ENCODE measurements at regions not wholly inside any gene's neighbourhood (a gene's known extent, or its start where the extent isn't known, plus 50 kb on each side); places are given as distances from the start of the nearest gene placed in this dataset.

GRCh38 chr6:118371955-118372354, 176.1 kb upstream of the PLN start:
- H3K14ac ChIP-seq (ENCODE audit: insufficient read depth, low read length), result no peak overlapping the region
- no peak overlapping the region for H3T11ph ChIP-seq (ENCODE audit: low read length)
- H3K79me2 ChIP-seq (ENCODE audit: insufficient read depth, low read length), result no peaks in the 10 kb centered on the region
- H3K4me2 ChIP-seq (ENCODE audit: insufficient read depth, insufficient read length, low read length), result no peak overlapping the region
- no peaks in the 10 kb centered on the region for H3K27me3 ChIP-seq (ENCODE audit: insufficient read depth, low read length)
- no peak for DNase-seq
- no peak overlapping the region for H3K4ac ChIP-seq (ENCODE audit: low read depth, low read length)
- no peak for TF ChIP-seq CTCF (conservative IDR thresholded peaks at IDR 0.05)
- H3K4me3 Mint-ChIP-seq, result no peak overlapping the region
- H3K79me1 ChIP-seq (ENCODE audit: insufficient read depth, low read depth, low read length, poor library complexity, severe bottlenecking), result no peaks in the 10 kb centered on the region
- H2AFZ ChIP-seq (ENCODE audit: low read length), result no peak overlapping the region
- H4K8ac ChIP-seq (replicated peaks; ENCODE audit: insufficient read length, low read depth, low read length), result no peak overlapping the region
- H4K20me1 ChIP-seq (ENCODE audit: control insufficient read depth, insufficient read depth, insufficient read length), result no peaks in the 10 kb centered on the region
- H3K27me3 Mint-ChIP-seq (ENCODE audit: low read depth), result no peaks in the 10 kb centered on the region; the same call in 1 of the 2 replicates
- WGBS (ENCODE audit: extremely low coverage, insufficient read length, low lambda C conversion rate), result no CpG with 5 or more reads among the region's 1 CpG
- no peak overlapping the region for H2BK5ac ChIP-seq (ENCODE audit: insufficient read length, low read length)
- peaks cover 1 to 2% of the 10 kb centered on the region in 2 experiments for H3K4me1 Mint-ChIP-seq
- H4K5ac ChIP-seq (ENCODE audit: insufficient read length, low read depth, low read length), result no peak overlapping the region
- no peaks in the 10 kb centered on the region for H3K4me1 ChIP-seq (ENCODE audit: insufficient read depth, low read length)
- no peak overlapping the region for H3K23ac ChIP-seq (ENCODE audit: insufficient read length, low read depth, low read length)
- 0 out of 7 replicates have a peak, but pooled peaks cover 0 to 4% (median 0%) of the 10 kb centered on the region in 3 experiments for H3K36me3 Mint-ChIP-seq (ENCODE audit: insufficient read depth in 1 of 3, low read depth in 3 of 3)
- no peaks in the 10 kb centered on the region for H3K23me2 ChIP-seq (ENCODE audit: insufficient read length, low read depth, low read length, poor library complexity, severe bottlenecking)
- no peaks in the 10 kb centered on the region for H3K9me3 ChIP-seq (ENCODE audit: control insufficient read depth, low read depth, low read length)
- H3K18ac ChIP-seq (ENCODE audit: insufficient read length, low read depth, low read length), result no peak overlapping the region
- H3K9me3 Mint-ChIP-seq, result peaks cover 10 to 13% of the 10 kb centered on the region in 2 experiments; a peak in 4 of 5 replicates
- H3K27ac ChIP-seq (ENCODE audit: insufficient read length, low read depth, low read length), result no peak overlapping the region
- H3K56ac ChIP-seq (ENCODE audit: insufficient read length, low read depth, low read length), result no peak overlapping the region
- no peak overlapping the region for H3K9ac ChIP-seq (ENCODE audit: extremely low read depth, insufficient read length, low read length)
- no peak overlapping the region for H4K91ac ChIP-seq (ENCODE audit: insufficient read length, low read depth, low read length)
- no peak overlapping the region for H3K27ac Mint-ChIP-seq
- H2BK12ac ChIP-seq (ENCODE audit: insufficient read length, low read depth, low read length), result no peak overlapping the region
- H2BK20ac ChIP-seq (ENCODE audit: low read depth, low read length, poor library complexity, severe bottlenecking), result no peak overlapping the region
- H2BK120ac ChIP-seq (ENCODE audit: low read depth, low read length, poor library complexity, severe bottlenecking), result no peak overlapping the region
- no peak overlapping the region for H2BK15ac ChIP-seq (ENCODE audit: low read depth, low read length)
- H2AK5ac ChIP-seq (ENCODE audit: insufficient read length, low read length), result no peak overlapping the region
